ENCODE measurements at regions not wholly inside any gene's neighbourhood (a gene's known extent, or its start where the extent isn't known, plus 50 kb on each side); places are given as distances from the start of the nearest gene placed in this dataset.

DNA sequence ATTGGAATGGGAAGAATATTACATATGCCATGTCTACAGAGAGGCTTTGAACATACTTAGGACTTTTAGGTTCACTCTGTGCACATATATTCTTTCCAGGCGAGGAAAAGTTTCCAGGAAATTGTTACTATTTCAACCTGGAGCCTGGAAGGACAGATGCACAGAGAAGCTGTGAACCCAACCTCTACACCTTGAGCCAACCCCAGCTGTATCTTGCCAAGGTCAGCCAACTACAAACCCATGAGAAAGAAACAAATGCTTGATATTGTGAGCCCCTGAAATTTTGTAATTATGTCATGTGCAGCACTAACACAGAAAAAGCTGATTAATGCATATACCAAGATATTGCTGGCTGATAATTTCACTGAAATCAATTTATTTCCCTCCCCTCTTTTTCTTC, 404.9 kb downstream of the GLRX3 start:
- intact Hi-C loops (cut with DNase I): no loop called here
- no peak for DNase-seq
- Histone ChIP-seq H3K36me3 (no peaks in the 10 kb centered on the region), H3K27ac (no peak overlapping the region), H3K9me3 (no peaks in the 10 kb centered on the region), H3K4me1 (no peaks in the 10 kb centered on the region), H3K4me3 (no peak overlapping the region), H3K27me3 (no peaks in the 10 kb centered on the region)
- 44% methylated on average over 1 of the region's 1 CpG for WGBS (ENCODE audit: insufficient coverage, low coverage, low lambda C conversion rate, missing lambda C conversion rate)
- no peak for ATAC-seq
- TF ChIP-seq POLR2A (IDR thresholded peaks at IDR 0.05): no peak
- TF ChIP-seq, protein P1, sequence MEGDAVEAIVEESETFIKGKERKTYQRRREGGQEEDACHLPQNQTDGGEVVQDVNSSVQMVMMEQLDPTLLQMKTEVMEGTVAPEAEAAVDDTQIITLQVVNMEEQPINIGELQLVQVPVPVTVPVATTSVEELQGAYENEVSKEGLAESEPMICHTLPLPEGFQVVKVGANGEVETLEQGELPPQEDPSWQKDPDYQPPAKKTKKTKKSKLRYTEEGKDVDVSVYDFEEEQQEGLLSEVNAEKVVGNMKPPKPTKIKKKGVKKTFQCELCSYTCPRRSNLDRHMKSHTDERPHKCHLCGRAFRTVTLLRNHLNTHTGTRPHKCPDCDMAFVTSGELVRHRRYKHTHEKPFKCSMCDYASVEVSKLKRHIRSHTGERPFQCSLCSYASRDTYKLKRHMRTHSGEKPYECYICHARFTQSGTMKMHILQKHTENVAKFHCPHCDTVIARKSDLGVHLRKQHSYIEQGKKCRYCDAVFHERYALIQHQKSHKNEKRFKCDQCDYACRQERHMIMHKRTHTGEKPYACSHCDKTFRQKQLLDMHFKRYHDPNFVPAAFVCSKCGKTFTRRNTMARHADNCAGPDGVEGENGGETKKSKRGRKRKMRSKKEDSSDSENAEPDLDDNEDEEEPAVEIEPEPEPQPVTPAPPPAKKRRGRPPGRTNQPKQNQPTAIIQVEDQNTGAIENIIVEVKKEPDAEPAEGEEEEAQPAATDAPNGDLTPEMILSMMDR (IDR thresholded peaks at IDR 0.05): no peak

DNA sequence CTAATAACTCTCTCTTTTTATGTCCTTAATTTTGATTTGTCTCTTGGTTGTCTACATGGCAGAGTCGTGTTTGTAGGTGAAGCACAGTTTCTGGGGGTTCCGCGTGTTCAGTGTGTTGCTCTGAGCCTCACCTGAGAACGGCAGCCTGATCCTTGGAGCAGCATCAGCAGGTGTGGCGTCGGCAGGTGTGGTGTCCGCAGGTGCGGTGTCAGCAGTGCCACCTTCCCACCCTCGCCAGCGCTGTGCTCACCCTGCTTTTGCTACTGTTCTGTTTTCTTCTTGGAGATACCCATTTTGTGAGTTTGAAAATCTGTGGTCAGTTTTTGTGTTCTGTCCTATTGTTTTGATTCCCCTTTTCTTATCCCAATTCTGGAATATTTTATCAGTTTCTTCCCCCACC, 406.6 kb downstream of the GLRX3 start:
- Histone ChIP-seq H3K9me3 (no peaks in the 10 kb centered on the region), H3K4me3 (no peak overlapping the region), H3K27ac (no peak overlapping the region), H3K27me3 (no peaks in the 10 kb centered on the region), H3K4me1 (no peaks in the 10 kb centered on the region), H3K36me3 (no peaks in the 10 kb centered on the region)
- no peak for TF ChIP-seq POLR2A (IDR thresholded peaks at IDR 0.05)
- TF ChIP-seq, protein P1 (IDR thresholded peaks at IDR 0.05): no peak
- WGBS (ENCODE audit: insufficient coverage, low coverage, low lambda C conversion rate, missing lambda C conversion rate): 70% methylated on average over 10 of the region's 10 CpGs
- no peak for ATAC-seq
- DNase-seq: no peak
- intact Hi-C loops (cut with DNase I): no loop called here

DNA sequence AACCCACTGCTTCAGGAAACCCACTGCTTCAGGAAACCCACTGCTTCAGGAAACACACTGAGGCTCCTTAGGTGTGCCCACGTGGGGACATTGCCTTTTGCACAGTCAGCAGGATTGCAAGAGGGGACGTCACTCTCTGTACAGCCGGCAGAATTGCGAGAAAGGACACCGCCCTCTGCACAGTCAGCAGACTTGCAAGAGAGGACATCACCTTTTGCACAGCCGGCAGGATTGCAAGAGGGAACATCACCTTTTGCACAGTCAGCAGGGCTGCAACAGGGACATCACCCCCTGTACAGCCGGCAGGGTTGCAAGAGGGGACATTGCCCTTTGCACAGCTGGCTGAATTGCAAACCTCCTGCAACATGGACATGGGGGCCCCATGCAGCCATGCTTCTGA, 407.6 kb downstream of the GLRX3 start:
- H3K4me1 ChIP-seq: no peaks in the 10 kb centered on the region
- H3K36me3 ChIP-seq: no peaks in the 10 kb centered on the region
- no peak overlapping the region for H3K4me3 ChIP-seq
- intact Hi-C loops (cut with DNase I): no loop called here
- H3K27me3 ChIP-seq: no peaks in the 10 kb centered on the region
- no peaks in the 10 kb centered on the region for H3K9me3 ChIP-seq
- DNase-seq: no peak
- ATAC-seq: no peak
- TF ChIP-seq POLR2A (IDR thresholded peaks at IDR 0.05): no peak
- TF ChIP-seq, protein P1 (IDR thresholded peaks at IDR 0.05): no peak
- no peak overlapping the region for H3K27ac ChIP-seq
- 5% methylated on average over 2 of the region's 7 CpGs for WGBS (ENCODE audit: insufficient coverage, low coverage, low lambda C conversion rate, missing lambda C conversion rate)

DNA sequence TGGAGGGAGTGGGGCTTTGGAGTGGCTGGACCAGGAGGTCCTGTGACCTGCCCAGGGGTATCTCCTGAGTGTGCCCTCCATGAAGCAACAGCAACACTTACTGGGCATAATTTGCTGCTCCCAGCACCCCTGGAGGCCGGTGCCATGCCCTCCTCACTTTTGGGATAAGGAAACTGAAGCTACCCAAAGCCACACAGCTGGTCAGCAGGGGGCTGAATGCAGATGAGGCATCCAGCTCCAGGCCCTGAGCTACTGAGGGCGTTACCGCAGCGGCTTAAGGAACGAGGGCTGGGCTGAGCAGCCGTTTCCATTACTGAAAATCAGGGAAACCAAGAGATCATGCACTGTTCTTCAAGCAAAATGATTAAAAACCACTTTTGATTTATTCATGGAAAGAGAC, 408.9 kb downstream of the GLRX3 start:
- DNase-seq: no peak
- TF ChIP-seq, protein P1 (IDR thresholded peaks at IDR 0.05): no peak
- TF ChIP-seq POLR2A (IDR thresholded peaks at IDR 0.05): no peak
- ATAC-seq: no peak
- intact Hi-C loops (cut with DNase I): no loop called here
- Histone ChIP-seq H3K27me3 (no peaks in the 10 kb centered on the region), H3K9me3 (no peaks in the 10 kb centered on the region), H3K36me3 (no peaks in the 10 kb centered on the region), H3K4me1 (no peaks in the 10 kb centered on the region), H3K4me3 (no peak overlapping the region), H3K27ac (no peak overlapping the region)
- WGBS (ENCODE audit: insufficient coverage, low coverage, low lambda C conversion rate, missing lambda C conversion rate): 40% methylated on average over 5 of the region's 6 CpGs

DNA sequence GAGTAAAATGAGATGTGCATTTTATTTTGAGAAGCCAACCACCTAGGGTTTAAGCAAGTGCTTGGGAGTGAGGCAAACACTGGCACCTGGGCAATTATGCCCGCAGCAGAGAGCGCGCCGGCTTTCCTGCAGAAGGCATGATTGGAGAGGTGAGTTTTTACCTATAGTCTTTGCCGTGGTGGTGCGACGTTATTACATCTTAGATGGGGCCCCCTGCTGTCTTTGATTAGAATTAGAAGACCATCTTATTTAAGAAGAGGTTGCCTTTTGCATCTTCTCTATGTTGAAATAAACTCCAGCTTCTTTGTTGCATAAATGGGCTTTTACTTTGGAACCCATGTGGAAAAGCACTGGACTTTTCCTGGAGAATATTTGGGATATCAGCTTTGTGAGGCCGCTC, 409.5 kb downstream of the GLRX3 start:
- no peaks in the 10 kb centered on the region for H3K4me1 ChIP-seq
- WGBS (ENCODE audit: insufficient coverage, low coverage, low lambda C conversion rate, missing lambda C conversion rate): 72% methylated on average over 6 of the region's 8 CpGs
- H3K4me3 ChIP-seq: no peak overlapping the region
- DNase-seq (no peak), ATAC-seq (no peak)
- no peak overlapping the region for H3K27ac ChIP-seq
- H3K27me3 ChIP-seq: no peaks in the 10 kb centered on the region
- no peaks in the 10 kb centered on the region for H3K9me3 ChIP-seq
- H3K36me3 ChIP-seq: no peaks in the 10 kb centered on the region
- intact Hi-C loops (cut with DNase I): no loop called here
- TF ChIP-seq POLR2A (IDR thresholded peaks at IDR 0.05): no peak
- TF ChIP-seq, protein P1 (IDR thresholded peaks at IDR 0.05): no peak

All from right lobe of liver (tissue), 6 donors.